Keratinocyte (primary cell): ENCODE measurements at regions not wholly inside any gene's neighbourhood (a gene's known extent, or its start where the extent isn't known, plus 50 kb on each side); places are given as distances from the start of the nearest gene placed in this dataset.

Source experiments
- DNase-seq: peaks from one replicate; pipeline ENCODE4 v3.0.0-alpha.2; 2011; ENCODE audit warnings: low read depth, missing footprints, low spot score
- FAIRE-seq: peaks from 2 replicates; lab custom pipeline; 2011; peaks lifted over from hg19 to GRCh38; lab: Jason Lieb, UNC
- H2AFZ ChIP-seq: 2 replicates; pipeline ENCODE4 v1.6.0; 2012; ENCODE audit warnings: low read length, control low read depth, inconsistent platforms; ENCODE audit not compliant: control insufficient read depth
- H3K27ac ChIP-seq: 2 replicates; pipeline ENCODE4 v1.5.1; 2011; ENCODE audit warnings: low read length; ENCODE audit not compliant: control insufficient read depth, insufficient read depth
- H3K27me3 ChIP-seq: 3 replicates; pipeline ENCODE4 v1.6.0; 2011; ENCODE audit warnings: low read length; ENCODE audit not compliant: control insufficient read depth, insufficient read depth; ENCODE audit errors: extremely low read depth
- H3K36me3 ChIP-seq, 2 experiments: 2 replicates in 1 of 2; 3 replicates in 1 of 2; pipeline ENCODE4 v1.5.1; 2011; ENCODE audit warnings: low read length in 2 of 2, mild to moderate bottlenecking in 1 of 2; ENCODE audit not compliant: control insufficient read depth in 2 of 2, insufficient read depth in 2 of 2; ENCODE audit errors: extremely low read depth in 1 of 2
- H3K4me1 ChIP-seq: 3 replicates; pipeline ENCODE4 v1.5.1; 2011; ENCODE audit warnings: low read length; ENCODE audit not compliant: control insufficient read depth, insufficient read depth; ENCODE audit errors: extremely low read depth
- H3K4me2 ChIP-seq: 3 replicates; pipeline ENCODE4 v1.6.0; 2011; ENCODE audit warnings: low read depth, low read length; ENCODE audit not compliant: control insufficient read depth, insufficient read depth; ENCODE audit errors: extremely low read depth
- H3K4me3 ChIP-seq, 3 experiments: fragments of 200-600 bp in 1 of 3; sonication (generic) in 1 of 3; 2 replicates in 2 of 3; 3 replicates in 1 of 3; pipeline ENCODE4 v1.5.1; 2011 to 2016; ENCODE audit warnings: low read length in 3 of 3, mild to moderate bottlenecking in 3 of 3, control low read depth in 2 of 3, inconsistent platforms in 1 of 3, low read depth in 1 of 3, mixed read lengths in 1 of 3, mixed run types in 1 of 3, moderate library complexity in 1 of 3; ENCODE audit not compliant: control insufficient read depth in 2 of 3, insufficient read depth in 2 of 3; ENCODE audit errors: extremely low read depth in 1 of 3
- H3K79me2 ChIP-seq: 2 replicates; pipeline ENCODE4 v1.6.0; 2012; ENCODE audit warnings: low read length; ENCODE audit not compliant: control insufficient read depth, insufficient read depth
- H3K9ac ChIP-seq: 3 replicates; pipeline ENCODE4 v1.6.0; 2011; ENCODE audit warnings: low read length; ENCODE audit not compliant: control insufficient read depth, insufficient read depth; ENCODE audit errors: extremely low read depth
- H3K9me1 ChIP-seq: 3 replicates; pipeline ENCODE4 v1.6.0; 2011; ENCODE audit warnings: low read length; ENCODE audit not compliant: control insufficient read depth, insufficient read depth; ENCODE audit errors: extremely low read depth
- H3K9me3 ChIP-seq: 2 replicates; pipeline ENCODE4 v1.5.1; 2012; ENCODE audit warnings: low read depth, low read length; ENCODE audit not compliant: control insufficient read depth
- H4K20me1 ChIP-seq: 3 replicates; pipeline ENCODE4 v1.6.0; 2011; ENCODE audit warnings: low read length; ENCODE audit not compliant: control insufficient read depth, insufficient read depth; ENCODE audit errors: extremely low read depth
- EZH2 ChIP-seq: IDR thresholded peaks from one replicate; pipeline ENCODE4 v1.6.1; 2012; ENCODE audit warnings: inconsistent platforms, mild to moderate bottlenecking, low read length, moderate library complexity
- dilution Hi-C: fragments of 300-500 bp; cut with MboI; formaldehyde crosslinking; loops from one replicate; pipeline ENCODE4 v1.7.0; 2020; ENCODE audit warnings: low sequenced_read_pairs; ENCODE audit not compliant: extremely low pct_ligation_motif_present
- TF ChIP-seq, protein P1 (sequence below), 3 experiments: IDR thresholded peaks in 1 of 3; conservative IDR thresholded peaks in 1 of 3; optimal IDR thresholded peaks in 1 of 3; 2 replicates in 2 of 3; 3 replicates in 1 of 3; pipeline versions ENCODE3 to v1.5.1; 2011; ENCODE audit warnings: low read length in 3 of 3, mild to moderate bottlenecking in 3 of 3, moderate library complexity in 2 of 3, control low read depth in 1 of 3, inconsistent platforms in 1 of 3; ENCODE audit not compliant: insufficient read depth in 2 of 3; ENCODE audit errors: extremely low read depth in 1 of 3

DNA sequence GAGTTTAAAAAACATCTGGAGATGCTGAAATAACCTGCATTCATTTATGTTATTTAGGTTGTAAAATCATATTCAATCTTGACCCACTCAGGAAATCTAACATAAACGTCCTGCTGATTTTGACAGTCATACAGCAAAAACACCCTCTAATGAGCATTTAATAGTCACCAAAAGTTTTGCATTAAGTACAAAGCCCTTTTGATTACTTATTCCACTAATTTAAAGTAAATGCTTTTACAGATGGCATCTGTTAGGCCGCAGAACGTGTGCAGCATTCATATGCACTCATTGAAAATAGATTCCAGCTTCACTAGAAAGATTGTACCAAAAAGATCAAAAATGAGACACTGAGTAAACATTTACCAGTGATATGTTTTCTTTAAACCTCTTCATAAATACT is 1295.1 kb downstream of the EFNB2 start:
- no peak for TF ChIP-seq EZH2
- TF ChIP-seq, protein P1, sequence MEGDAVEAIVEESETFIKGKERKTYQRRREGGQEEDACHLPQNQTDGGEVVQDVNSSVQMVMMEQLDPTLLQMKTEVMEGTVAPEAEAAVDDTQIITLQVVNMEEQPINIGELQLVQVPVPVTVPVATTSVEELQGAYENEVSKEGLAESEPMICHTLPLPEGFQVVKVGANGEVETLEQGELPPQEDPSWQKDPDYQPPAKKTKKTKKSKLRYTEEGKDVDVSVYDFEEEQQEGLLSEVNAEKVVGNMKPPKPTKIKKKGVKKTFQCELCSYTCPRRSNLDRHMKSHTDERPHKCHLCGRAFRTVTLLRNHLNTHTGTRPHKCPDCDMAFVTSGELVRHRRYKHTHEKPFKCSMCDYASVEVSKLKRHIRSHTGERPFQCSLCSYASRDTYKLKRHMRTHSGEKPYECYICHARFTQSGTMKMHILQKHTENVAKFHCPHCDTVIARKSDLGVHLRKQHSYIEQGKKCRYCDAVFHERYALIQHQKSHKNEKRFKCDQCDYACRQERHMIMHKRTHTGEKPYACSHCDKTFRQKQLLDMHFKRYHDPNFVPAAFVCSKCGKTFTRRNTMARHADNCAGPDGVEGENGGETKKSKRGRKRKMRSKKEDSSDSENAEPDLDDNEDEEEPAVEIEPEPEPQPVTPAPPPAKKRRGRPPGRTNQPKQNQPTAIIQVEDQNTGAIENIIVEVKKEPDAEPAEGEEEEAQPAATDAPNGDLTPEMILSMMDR (optimal IDR thresholded peaks at IDR 0.05 in 1 of 3, IDR thresholded peaks at IDR 0.05 in 1 of 3, conservative IDR thresholded peaks at IDR 0.05 in 1 of 3; ENCODE audit: extremely low read depth in 1 of 3, insufficient read depth in 2 of 3, low read length in 3 of 3) = no peak
- FAIRE-seq = no peak
- dilution Hi-C loops = no loop called here

DNA sequence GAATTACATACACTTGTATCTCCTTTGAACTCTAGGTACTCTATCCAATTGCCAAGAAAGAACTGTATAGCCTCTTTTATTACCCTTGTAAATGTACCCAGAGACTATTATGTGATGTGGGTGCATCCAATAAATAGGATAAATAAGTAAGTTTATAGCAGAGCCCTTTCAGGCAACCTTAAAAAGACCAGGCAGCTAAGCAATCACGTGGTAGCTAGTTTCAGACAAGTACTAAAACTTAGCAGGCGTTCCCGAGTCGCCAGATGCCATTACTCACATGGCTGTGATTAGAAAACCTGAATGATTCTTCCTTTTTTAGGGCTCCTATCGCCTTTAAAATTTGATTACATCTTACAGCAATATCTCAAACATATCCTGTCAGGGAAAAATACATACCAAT is 1303.0 kb downstream of the EFNB2 start:
- TF ChIP-seq, protein P1 (optimal IDR thresholded peaks at IDR 0.05 in 1 of 3, IDR thresholded peaks at IDR 0.05 in 1 of 3, conservative IDR thresholded peaks at IDR 0.05 in 1 of 3; ENCODE audit: extremely low read depth in 1 of 3, insufficient read depth in 2 of 3, low read length in 3 of 3) = no peak
- no peak for TF ChIP-seq EZH2
- Histone ChIP-seq H3K4me3 (no peak overlapping the region), H3K9me3 (no peaks in the 10 kb centered on the region), H2AFZ (no peak overlapping the region), H3K9ac (no peak overlapping the region), H3K27ac (no peak overlapping the region), H3K9me1 (no peaks in the 10 kb centered on the region), H3K27me3 (no peaks in the 10 kb centered on the region), H4K20me1 (no peaks in the 10 kb centered on the region), H3K4me2 (no peak overlapping the region), H3K4me1 (no peaks in the 10 kb centered on the region), H3K36me3 (no peaks in the 10 kb centered on the region), H3K79me2 (no peaks in the 10 kb centered on the region)
- dilution Hi-C loops = no loop called here
- FAIRE-seq (no peak), DNase-seq (no peak)

More for the DNA sequence above, 1295.1 kb downstream of the EFNB2 start:
- H3K4me1 ChIP-seq = no peaks in the 10 kb centered on the region
- H3K9me3 ChIP-seq = no peaks in the 10 kb centered on the region
- no peaks in the 10 kb centered on the region for H3K79me2 ChIP-seq
- H3K4me3 ChIP-seq = no peak overlapping the region
- H3K4me2 ChIP-seq = no peak overlapping the region
- no peaks in the 10 kb centered on the region for H4K20me1 ChIP-seq
- H3K9me1 ChIP-seq = no peaks in the 10 kb centered on the region
- no peak overlapping the region for H2AFZ ChIP-seq
- no peaks in the 10 kb centered on the region for H3K27me3 ChIP-seq
- H3K27ac ChIP-seq = no peak overlapping the region
- no peaks in the 10 kb centered on the region for H3K36me3 ChIP-seq
- H3K9ac ChIP-seq = no peak overlapping the region
- no peak for DNase-seq
